ENCODE measurements at regions not wholly inside any gene's neighbourhood (a gene's known extent, or its start where the extent isn't known, plus 50 kb on each side); places are given as distances from the start of the nearest gene placed in this dataset.

DNA sequence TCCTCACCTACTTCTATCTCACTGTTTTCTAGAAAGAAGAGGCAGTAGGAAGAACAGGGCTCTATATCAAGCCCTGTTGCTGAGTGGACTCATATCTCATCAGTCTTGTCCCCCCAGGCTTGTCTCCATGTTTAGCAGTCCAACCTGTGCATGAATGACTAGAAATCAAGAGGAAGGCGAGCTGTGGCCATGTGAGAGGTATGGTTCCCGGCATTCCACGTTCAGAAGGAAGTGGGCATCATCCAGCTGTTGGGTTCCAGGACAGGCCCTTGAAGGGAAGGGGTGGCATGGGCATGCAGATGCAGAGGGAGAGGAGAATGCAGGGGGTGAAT, 176.6 kb downstream of the MRPL14 start:
- H3K4me3 ChIP-seq (replicated peaks in 1 of 3; ENCODE audit: insufficient read depth in 1 of 3, low read depth in 2 of 3, low read length in 3 of 3), result no peak overlapping the region
- H3K4me2 ChIP-seq (ENCODE audit: low read depth, low read length), result peak overlapping the region; percentile 50; the same call in 1 of the 2 replicates
- in situ Hi-C loops (cut with HindIII; ENCODE audit: extremely low pct_ligation_motif_present, low pct_unique_long_range_greater_than_20kb), result loop anchor here (5.0 to 10.0 kb wide), 4 partner anchors 98 to 228 kb away; partner anchors contain the start of gene VEGFA
- no peak overlapping the region for H3K9ac ChIP-seq (ENCODE audit: insufficient read depth, low read depth, low read length)
- CTCF ChIA-PET (ENCODE audit: low intra/inter-chr PET ratio, low total read pairs), result interaction anchor here (1.1 to 4.7 kb wide), 9 partner anchors 95 to 227 kb away, joined by 3 to 44 read pairs (median 7); partner anchors contain the start of gene VEGFA
- 44% methylated on average over 3 of the region's 3 CpGs for WGBS (ENCODE audit: low lambda C conversion rate)
- no peak overlapping the region for H3K27ac ChIP-seq (ENCODE audit: extremely low read length, insufficient read depth, low read length)
- FAIRE-seq (no peak), DNase-seq (ENCODE audit: low spot score) (no peak), ATAC-seq (no peak)
- H3K4me1 ChIP-seq (ENCODE audit: insufficient read depth, low read length), result peaks cover 69% of the 10 kb centered on the region
- H3K9me3 ChIP-seq (ENCODE audit: low read length), result no peaks in the 10 kb centered on the region; the same call in 1 of the 2 replicates
- H4K20me1 ChIP-seq (ENCODE audit: insufficient read depth, low read length), result no peaks in the 10 kb centered on the region
- TF ChIP-seq ZNF253 (CRISPR knock-in tag; IDR thresholded peaks at IDR 0.05; ENCODE audit: borderline replicate concordance) (0 out of 2 replicates have a peak, but pooled peaks have one; percentile 4), ZMAT3 (CRISPR knock-in tag; conservative IDR thresholded peaks at IDR 0.05) (no peak), ZNF431 (CRISPR knock-in tag; IDR thresholded peaks at IDR 0.05; ENCODE audit: borderline replicate concordance, low read depth) (0 out of 2 replicates have a peak, but pooled peaks have one; percentile 0)
- TF ChIP-seq, protein P1, sequence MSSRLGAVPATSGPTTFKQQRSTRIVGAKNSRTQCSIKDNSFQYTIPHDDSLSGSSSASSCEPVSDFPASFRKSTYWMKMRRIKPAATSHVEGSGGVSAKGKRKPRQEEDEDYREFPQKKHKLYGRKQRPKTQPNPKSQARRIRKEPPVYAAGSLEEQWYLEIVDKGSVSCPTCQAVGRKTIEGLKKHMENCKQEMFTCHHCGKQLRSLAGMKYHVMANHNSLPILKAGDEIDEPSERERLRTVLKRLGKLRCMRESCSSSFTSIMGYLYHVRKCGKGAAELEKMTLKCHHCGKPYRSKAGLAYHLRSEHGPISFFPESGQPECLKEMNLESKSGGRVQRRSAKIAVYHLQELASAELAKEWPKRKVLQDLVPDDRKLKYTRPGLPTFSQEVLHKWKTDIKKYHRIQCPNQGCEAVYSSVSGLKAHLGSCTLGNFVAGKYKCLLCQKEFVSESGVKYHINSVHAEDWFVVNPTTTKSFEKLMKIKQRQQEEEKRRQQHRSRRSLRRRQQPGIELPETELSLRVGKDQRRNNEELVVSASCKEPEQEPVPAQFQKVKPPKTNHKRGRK (CRISPR knock-in tag; IDR thresholded peaks at IDR 0.05), result no peak
- no peaks in the 10 kb centered on the region for H3K36me3 ChIP-seq (replicated peaks in 1 of 2; ENCODE audit: control insufficient read depth in 1 of 2, insufficient read depth in 2 of 2, low read length in 2 of 2)
- no peak overlapping the region for H2AFZ ChIP-seq (ENCODE audit: low read length)
- intact Hi-C loops (cut with micrococcal nuclease; ENCODE audit: unreplicated experiment), result loop anchor here (1.0 to 5.0 kb wide), 7 partner anchors 38 to 284 kb away; no protein-coding TSS in a partner anchor
- H3K79me2 ChIP-seq (ENCODE audit: insufficient read depth, low read length), result no peaks in the 10 kb centered on the region
- no TSS peak for BruUV-seq (replicated peaks)
- peaks cover 0 to 4% of the 10 kb centered on the region in 2 experiments; a peak in 1 of 5 replicates for H3K27me3 ChIP-seq (ENCODE audit: control insufficient read depth in 1 of 2, insufficient read depth in 2 of 2, low read length in 2 of 2)
- POLR2A ChIA-PET, result interaction anchor here (1.0 to 7.7 kb wide), 3 partner anchors 23 to 182 kb away, joined by 3 to 59 read pairs (median 3); partner anchors contain the start of gene VEGFA

GRCh38 chr6:43950051-43950605, 177.1 kb downstream of the MRPL14 start:
- FAIRE-seq (no peak), ATAC-seq (no peak), DNase-seq (ENCODE audit: low spot score) (no peak)
- peaks cover 63% of the 10 kb centered on the region for H3K4me1 ChIP-seq (ENCODE audit: insufficient read depth, low read length)
- 87% methylated on average over 11 of the region's 11 CpGs for WGBS (ENCODE audit: low lambda C conversion rate)
- H3K27me3 ChIP-seq (ENCODE audit: control insufficient read depth in 1 of 2, insufficient read depth in 2 of 2, low read length in 2 of 2), result peaks cover 0 to 4% of the 10 kb centered on the region in 2 experiments; a peak in 1 of 5 replicates
- H4K20me1 ChIP-seq (ENCODE audit: insufficient read depth, low read length), result no peaks in the 10 kb centered on the region
- no TSS peak for BruUV-seq (replicated peaks)
- H3K4me3 ChIP-seq (replicated peaks in 1 of 3; ENCODE audit: insufficient read depth in 1 of 3, low read depth in 2 of 3, low read length in 3 of 3), result no peak overlapping the region
- no peaks in the 10 kb centered on the region; the same call in 1 of the 2 replicates for H3K9me3 ChIP-seq (ENCODE audit: low read length)
- no peaks in the 10 kb centered on the region for H3K36me3 ChIP-seq (replicated peaks in 1 of 2; ENCODE audit: control insufficient read depth in 1 of 2, insufficient read depth in 2 of 2, low read length in 2 of 2)
- no peaks in the 10 kb centered on the region for H3K79me2 ChIP-seq (ENCODE audit: insufficient read depth, low read length)
- POLR2A ChIA-PET, result interaction anchor here (7.7 kb wide), 1 partner anchor 181 kb away, joined by 59 read pairs; the partner anchor contains the start of gene VEGFA
- H2AFZ ChIP-seq (ENCODE audit: low read length), result no peak overlapping the region
- TF ChIP-seq ZNF317 (CRISPR knock-in tag; IDR thresholded peaks at IDR 0.05), result no peak
- in situ Hi-C loops (cut with HindIII; ENCODE audit: extremely low pct_ligation_motif_present, low pct_unique_long_range_greater_than_20kb), result loop anchor here (5.0 to 10.0 kb wide), 4 partner anchors 98 to 228 kb away; partner anchors contain the start of gene VEGFA
- intact Hi-C loops (cut with micrococcal nuclease; ENCODE audit: unreplicated experiment), result loop anchor here (2.0 to 5.0 kb wide), 3 partner anchors 38 to 283 kb away; no protein-coding TSS in a partner anchor
- H3K9ac ChIP-seq (ENCODE audit: insufficient read depth, low read depth, low read length), result no peak overlapping the region
- CTCF ChIA-PET (ENCODE audit: low intra/inter-chr PET ratio, low total read pairs), result interaction anchor here (4.3 to 4.7 kb wide), 2 partner anchors 94 to 226 kb away, joined by 23 to 44 read pairs; no protein-coding TSS in a partner anchor
- no peak overlapping the region for H3K4me2 ChIP-seq (ENCODE audit: low read depth, low read length)
- no peak overlapping the region for H3K27ac ChIP-seq (ENCODE audit: extremely low read length, insufficient read depth, low read length)
